ENCODE measurements at regions not wholly inside any gene's neighbourhood (a gene's known extent, or its start where the extent isn't known, plus 50 kb on each side); places are given as distances from the start of the nearest gene placed in this dataset.

GRCh38 chr1:30538993-30539867 is 184.2 kb downstream of the MATN1 start:
- no peak for DNase-seq (ENCODE audit: low spot score)
- 75% methylated on average over 8 of the region's 8 CpGs for WGBS
- Histone ChIP-seq H3K9me3 (ENCODE audit: control insufficient read depth in 4 of 4, low read length in 3 of 4) (no peaks in the 10 kb centered on the region), H3K27me3 (ENCODE audit: control insufficient read depth in 4 of 4, insufficient read depth in 4 of 4, low read length in 3 of 4) (no peaks in the 10 kb centered on the region), H3K36me3 (ENCODE audit: control insufficient read depth in 4 of 4, insufficient read depth in 3 of 4, low read depth in 1 of 4, low read length in 3 of 4) (no peaks in the 10 kb centered on the region), H3K4me3 (ENCODE audit: low read depth in 1 of 3, low read length in 3 of 3) (no peak overlapping the region), H3K4me1 (ENCODE audit: control insufficient read depth in 4 of 4, insufficient read depth in 4 of 4, low read length in 3 of 4) (no peaks in the 10 kb centered on the region), H3K27ac (ENCODE audit: low read depth in 1 of 2, low read length in 2 of 2) (no peak overlapping the region), H3K9ac (ENCODE audit: low read depth in 1 of 2, low read length in 2 of 2) (no peak overlapping the region)
- TF ChIP-seq GABPA (IDR thresholded peaks at IDR 0.05 in 1 of 2, conservative IDR thresholded peaks at IDR 0.05 in 1 of 2) (no peak), YY1 (IDR thresholded peaks at IDR 0.05) (no peak), NR2F2 (IDR thresholded peaks at IDR 0.05) (no peak), MAX (IDR thresholded peaks at IDR 0.05) (no peak), EGR1 (IDR thresholded peaks at IDR 0.05; ENCODE audit: low read depth in 2 of 2) (no peak), HNF4G (IDR thresholded peaks at IDR 0.05) (no peak), RAD21 (IDR thresholded peaks at IDR 0.05) (no peak), JUND (IDR thresholded peaks at IDR 0.05) (no peak), ZBTB33 (IDR thresholded peaks at IDR 0.05) (no peak), RXRA (IDR thresholded peaks at IDR 0.05) (no peak), SP1 (IDR thresholded peaks at IDR 0.05) (no peak), CTCF (IDR thresholded peaks at IDR 0.05; ENCODE audit: low read depth, low read length, missing input control) (no peak), TAF1 (conservative IDR thresholded peaks at IDR 0.05) (no peak)
- TF ChIP-seq, protein P1, sequence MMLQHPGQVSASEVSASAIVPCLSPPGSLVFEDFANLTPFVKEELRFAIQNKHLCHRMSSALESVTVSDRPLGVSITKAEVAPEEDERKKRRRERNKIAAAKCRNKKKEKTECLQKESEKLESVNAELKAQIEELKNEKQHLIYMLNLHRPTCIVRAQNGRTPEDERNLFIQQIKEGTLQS (IDR thresholded peaks at IDR 0.05), result no peak

GRCh38 chr1:30538226-30538992 is 185.0 kb downstream of the MATN1 start:
- DNase-seq (ENCODE audit: low spot score), result no peak
- Histone ChIP-seq H3K36me3 (ENCODE audit: control insufficient read depth in 4 of 4, insufficient read depth in 3 of 4, low read depth in 1 of 4, low read length in 3 of 4) (no peaks in the 10 kb centered on the region), H3K4me1 (ENCODE audit: control insufficient read depth in 4 of 4, insufficient read depth in 4 of 4, low read length in 3 of 4) (no peaks in the 10 kb centered on the region), H3K27me3 (ENCODE audit: control insufficient read depth in 4 of 4, insufficient read depth in 4 of 4, low read length in 3 of 4) (no peaks in the 10 kb centered on the region), H3K9me3 (ENCODE audit: control insufficient read depth in 4 of 4, low read length in 3 of 4) (no peaks in the 10 kb centered on the region), H3K4me3 (ENCODE audit: low read depth in 1 of 3, low read length in 3 of 3) (no peak overlapping the region), H3K9ac (ENCODE audit: low read depth in 1 of 2, low read length in 2 of 2) (no peak overlapping the region), H3K27ac (ENCODE audit: low read depth in 1 of 2, low read length in 2 of 2) (no peak overlapping the region)
- WGBS, result 79% methylated on average over 12 of the region's 12 CpGs
- TF ChIP-seq HNF4G (IDR thresholded peaks at IDR 0.05) (no peak), MAX (IDR thresholded peaks at IDR 0.05) (no peak), TAF1 (conservative IDR thresholded peaks at IDR 0.05) (no peak), GABPA (IDR thresholded peaks at IDR 0.05 in 1 of 2, conservative IDR thresholded peaks at IDR 0.05 in 1 of 2) (no peak), HNF4A (conservative IDR thresholded peaks at IDR 0.05) (no peak), CTCF (IDR thresholded peaks at IDR 0.05; ENCODE audit: low read depth, low read length, missing input control) (no peak), FOXA1 (IDR thresholded peaks at IDR 0.05) (no peak)
- TF ChIP-seq, protein P1 (IDR thresholded peaks at IDR 0.05), result no peak
